D721Med (cell line): ENCODE measurements at regions not wholly inside any gene's neighbourhood (a gene's known extent, or its start where the extent isn't known, plus 50 kb on each side); places are given as distances from the start of the nearest gene placed in this dataset.

Experiments
- DNase-seq: peaks from one replicate; pipeline ENCODE4 v3.0.0; 2011; ENCODE audit warnings: low spot score; ENCODE audit not compliant: insufficient read length
- FAIRE-seq: peaks from 2 replicates; lab custom pipeline; 2011; peaks lifted over from hg19 to GRCh38; lab: Jason Lieb, UNC
- TF ChIP-seq, protein P1 (sequence below): IDR thresholded peaks from 2 replicates; pipeline ENCODE4 v1.5.1; 2012; ENCODE audit warnings: mild to moderate bottlenecking, control low read depth; ENCODE audit not compliant: insufficient read depth; ENCODE audit errors: missing control alignments

DNA sequence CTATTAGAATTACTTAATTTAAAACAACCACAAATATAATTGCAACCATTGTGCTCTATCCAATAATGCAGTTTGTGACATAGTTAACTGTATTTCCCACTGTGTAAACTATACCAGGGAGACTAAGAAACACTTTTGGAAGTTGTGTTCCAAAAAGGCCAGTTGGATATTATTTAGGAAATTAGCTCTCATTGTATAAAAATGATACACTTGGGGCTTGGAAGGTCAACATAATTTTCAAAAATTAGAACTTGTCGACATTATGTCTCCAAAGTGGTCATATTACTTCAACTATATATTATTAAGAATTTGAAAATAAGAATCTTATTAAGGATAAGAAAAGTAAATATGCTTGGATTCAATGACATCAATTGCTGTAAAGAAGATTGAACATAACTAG lies 876.6 kb downstream of the MRPL39 start:
- TF ChIP-seq, protein P1, sequence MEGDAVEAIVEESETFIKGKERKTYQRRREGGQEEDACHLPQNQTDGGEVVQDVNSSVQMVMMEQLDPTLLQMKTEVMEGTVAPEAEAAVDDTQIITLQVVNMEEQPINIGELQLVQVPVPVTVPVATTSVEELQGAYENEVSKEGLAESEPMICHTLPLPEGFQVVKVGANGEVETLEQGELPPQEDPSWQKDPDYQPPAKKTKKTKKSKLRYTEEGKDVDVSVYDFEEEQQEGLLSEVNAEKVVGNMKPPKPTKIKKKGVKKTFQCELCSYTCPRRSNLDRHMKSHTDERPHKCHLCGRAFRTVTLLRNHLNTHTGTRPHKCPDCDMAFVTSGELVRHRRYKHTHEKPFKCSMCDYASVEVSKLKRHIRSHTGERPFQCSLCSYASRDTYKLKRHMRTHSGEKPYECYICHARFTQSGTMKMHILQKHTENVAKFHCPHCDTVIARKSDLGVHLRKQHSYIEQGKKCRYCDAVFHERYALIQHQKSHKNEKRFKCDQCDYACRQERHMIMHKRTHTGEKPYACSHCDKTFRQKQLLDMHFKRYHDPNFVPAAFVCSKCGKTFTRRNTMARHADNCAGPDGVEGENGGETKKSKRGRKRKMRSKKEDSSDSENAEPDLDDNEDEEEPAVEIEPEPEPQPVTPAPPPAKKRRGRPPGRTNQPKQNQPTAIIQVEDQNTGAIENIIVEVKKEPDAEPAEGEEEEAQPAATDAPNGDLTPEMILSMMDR, result no peak
- DNase-seq (no peak), FAIRE-seq (no peak)

DNA sequence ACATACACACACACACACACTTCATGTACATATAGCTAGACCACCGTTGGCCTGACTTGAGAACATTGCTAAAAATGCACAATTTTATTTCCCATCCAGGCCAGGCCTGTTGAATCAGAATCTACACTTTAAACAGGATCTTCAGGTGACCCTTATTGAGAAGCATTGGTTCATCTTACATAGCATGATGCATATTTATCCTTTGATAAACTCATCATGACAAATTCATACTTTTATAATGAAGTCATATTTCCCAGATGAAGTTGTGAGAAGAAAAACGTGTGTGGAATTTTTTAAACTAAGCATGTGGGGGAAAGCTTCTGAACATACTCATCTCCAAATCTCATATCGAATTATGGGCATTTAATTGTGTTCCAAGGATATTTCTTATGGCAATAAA lies 877.7 kb downstream of the MRPL39 start:
- no peak for FAIRE-seq
- TF ChIP-seq, protein P1, result no peak

DNA sequence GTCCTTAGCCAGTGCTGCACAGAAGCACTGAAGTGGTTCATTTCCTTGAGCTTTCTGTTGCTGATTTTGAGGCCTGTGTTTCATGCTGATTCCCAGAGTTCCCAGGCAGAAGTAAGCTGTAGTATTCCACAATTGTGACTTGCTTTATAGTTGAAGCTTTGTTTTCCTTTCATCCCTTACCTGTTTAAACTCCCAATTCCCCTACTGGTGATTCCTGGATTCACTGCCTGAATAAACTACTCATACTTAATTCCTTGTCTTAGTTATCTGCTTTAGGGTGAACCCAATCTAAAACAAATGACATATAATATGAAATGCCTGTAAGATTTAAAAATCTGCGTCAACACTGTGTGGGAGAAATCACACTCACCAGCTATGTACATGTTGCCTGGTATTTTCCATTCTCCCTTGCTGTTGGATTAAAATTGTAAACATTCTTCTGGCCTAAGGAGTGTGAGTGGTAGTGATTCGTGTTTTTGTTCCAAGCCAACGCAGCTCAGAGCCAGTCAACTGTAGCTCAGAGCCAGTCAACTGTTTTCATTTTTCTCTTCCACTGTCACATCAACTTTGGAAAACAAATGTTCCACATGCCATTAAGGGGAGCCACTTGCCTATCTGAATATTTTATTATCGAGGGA lies 879.4 kb downstream of the MRPL39 start:
- no peak for DNase-seq
- FAIRE-seq, result no peak
- TF ChIP-seq, protein P1, result no peak

More for the DNA sequence above, 877.7 kb downstream of the MRPL39 start:
- no peak for DNase-seq

DNA sequence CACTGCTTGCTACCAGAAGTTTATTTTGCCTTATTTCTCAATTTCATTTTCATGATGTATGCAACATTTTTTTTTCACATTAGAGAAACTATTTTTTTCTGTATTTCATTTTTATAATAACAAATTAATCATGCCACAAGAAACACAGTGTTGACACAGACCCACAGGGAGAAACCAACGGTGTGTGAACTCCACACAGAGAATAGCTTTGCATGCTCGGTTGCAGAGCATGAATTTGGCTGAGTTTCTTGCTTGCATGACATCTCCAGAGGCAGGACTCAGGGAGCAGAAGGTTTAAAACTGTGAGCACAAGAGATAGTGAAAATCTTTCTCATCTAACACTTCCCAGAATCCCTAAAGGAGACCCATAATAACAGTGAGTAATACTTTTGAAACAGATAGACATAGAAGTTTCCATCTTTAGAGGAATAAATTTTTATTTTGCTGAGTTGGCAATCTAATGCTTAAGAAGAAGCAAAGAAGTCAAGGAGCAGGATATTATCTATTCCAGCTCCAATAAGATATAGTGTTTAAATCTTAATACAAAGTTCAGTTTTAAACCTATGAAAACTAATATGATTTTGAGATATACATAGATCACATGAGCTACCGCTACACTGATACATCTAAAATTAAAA lies 890.9 kb downstream of the MRPL39 start:
- TF ChIP-seq, protein P1, result no peak
- DNase-seq (no peak), FAIRE-seq (no peak)

DNA sequence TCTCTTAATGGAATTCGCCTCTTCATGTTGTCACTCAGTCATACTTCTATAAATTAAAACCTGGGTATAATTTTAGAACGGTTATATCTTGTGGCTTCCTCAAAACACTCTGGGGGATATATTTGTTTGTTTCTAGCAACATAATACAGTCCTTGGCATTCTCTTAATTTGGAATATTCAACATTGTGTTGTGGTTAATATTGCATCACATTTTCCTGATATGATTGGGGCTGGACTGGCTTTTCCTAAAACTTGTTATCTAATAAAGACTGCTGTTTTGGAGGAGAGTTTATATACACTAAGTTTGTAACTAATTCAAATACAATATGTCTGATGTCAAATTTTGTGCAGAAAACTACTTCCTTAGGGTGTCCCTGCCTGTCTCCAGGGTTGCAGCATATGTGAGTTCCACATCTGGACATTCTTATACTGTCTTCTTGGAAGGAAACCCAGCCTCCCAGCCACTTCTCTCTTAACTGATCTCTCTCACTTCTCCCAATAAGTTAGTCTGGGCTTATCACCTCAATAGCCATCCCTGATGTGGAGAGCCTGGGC lies 892.6 kb downstream of the MRPL39 start:
- TF ChIP-seq, protein P1, result no peak
- FAIRE-seq (no peak), DNase-seq (no peak)

DNA sequence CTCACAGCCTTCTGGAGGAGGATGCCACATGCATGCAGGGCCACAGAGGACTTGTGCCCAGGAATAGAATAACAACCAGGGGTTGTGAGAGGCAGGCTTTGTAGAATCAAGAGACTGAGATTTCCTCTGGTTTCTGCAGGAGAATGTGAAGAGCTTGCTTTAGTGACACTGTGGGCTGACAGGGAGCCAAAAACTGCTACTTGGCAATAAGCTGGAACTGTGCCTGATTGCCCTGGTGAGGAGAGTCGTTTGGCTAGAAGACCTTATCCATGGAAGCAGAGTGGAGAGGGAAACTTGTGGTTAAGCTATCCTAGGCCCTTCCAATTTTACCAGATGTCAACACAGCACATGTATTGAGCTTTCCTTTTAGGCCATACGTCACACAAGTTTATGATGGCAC lies 902.1 kb downstream of the MRPL39 start:
- TF ChIP-seq, protein P1, result no peak
- no peak for DNase-seq
- no peak for FAIRE-seq

DNA sequence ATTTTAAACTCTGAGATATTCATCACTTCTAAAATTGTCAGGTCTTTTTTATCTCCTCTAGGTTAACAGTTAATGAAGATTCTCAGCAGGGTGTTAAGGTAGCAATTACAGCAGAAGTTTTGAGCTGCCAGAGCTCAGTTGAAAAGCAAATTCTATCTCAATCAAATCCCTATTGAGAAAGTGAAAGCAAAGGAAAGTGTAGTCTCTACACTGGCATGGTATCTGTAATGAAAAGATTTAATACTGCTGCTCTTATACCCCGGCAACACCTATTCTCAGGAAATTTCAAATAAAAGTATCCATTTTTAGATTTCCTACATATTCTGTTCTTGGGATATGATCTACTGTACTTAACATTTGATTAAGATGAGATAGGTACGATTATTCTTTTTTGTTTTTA lies 913.5 kb downstream of the MRPL39 start:
- TF ChIP-seq, protein P1, result no peak
- no peak for DNase-seq
- FAIRE-seq, result no peak
